Memory B cell (primary cell): ENCODE measurements at regions not wholly inside any gene's neighbourhood (a gene's known extent, or its start where the extent isn't known, plus 50 kb on each side); places are given as distances from the start of the nearest gene placed in this dataset.

Source experiments
- ATAC-seq: fragments of 150-1000 bp; cut with Tn5 transposase; 2 replicates; pipeline ENCODE4 v1.10.0; 2021; ENCODE audit warnings: low read depth, mild to moderate bottlenecking, moderate library complexity
- DNase-seq, 2 donors: peaks; one replicate each; pipeline ENCODE4 v3.0.0; 2022; ENCODE audit warnings: low spot score in 2 of 2
- H3K27ac Mint-ChIP-seq: one replicate; pipeline ENCODE4 v1.8.0; 2022; ENCODE audit warnings: mild to moderate bottlenecking, moderate library complexity, mixed read lengths
- H3K27me3 Mint-ChIP-seq: one replicate; pipeline ENCODE4 v1.8.0; 2022; ENCODE audit warnings: mixed read lengths
- H3K36me3 Mint-ChIP-seq: one replicate; pipeline ENCODE4 v1.8.0; 2022; ENCODE audit warnings: mild to moderate bottlenecking, mixed read lengths
- H3K4me1 Mint-ChIP-seq: one replicate; pipeline ENCODE4 v1.8.0; 2022; ENCODE audit warnings: mixed read lengths
- H3K4me3 Mint-ChIP-seq: one replicate; pipeline ENCODE4 v1.8.0; 2022; ENCODE audit warnings: mild to moderate bottlenecking, moderate library complexity, mixed read lengths
- H3K9me3 Mint-ChIP-seq: one replicate; pipeline ENCODE4 v1.8.0; 2022; ENCODE audit warnings: mixed read lengths

DNA sequence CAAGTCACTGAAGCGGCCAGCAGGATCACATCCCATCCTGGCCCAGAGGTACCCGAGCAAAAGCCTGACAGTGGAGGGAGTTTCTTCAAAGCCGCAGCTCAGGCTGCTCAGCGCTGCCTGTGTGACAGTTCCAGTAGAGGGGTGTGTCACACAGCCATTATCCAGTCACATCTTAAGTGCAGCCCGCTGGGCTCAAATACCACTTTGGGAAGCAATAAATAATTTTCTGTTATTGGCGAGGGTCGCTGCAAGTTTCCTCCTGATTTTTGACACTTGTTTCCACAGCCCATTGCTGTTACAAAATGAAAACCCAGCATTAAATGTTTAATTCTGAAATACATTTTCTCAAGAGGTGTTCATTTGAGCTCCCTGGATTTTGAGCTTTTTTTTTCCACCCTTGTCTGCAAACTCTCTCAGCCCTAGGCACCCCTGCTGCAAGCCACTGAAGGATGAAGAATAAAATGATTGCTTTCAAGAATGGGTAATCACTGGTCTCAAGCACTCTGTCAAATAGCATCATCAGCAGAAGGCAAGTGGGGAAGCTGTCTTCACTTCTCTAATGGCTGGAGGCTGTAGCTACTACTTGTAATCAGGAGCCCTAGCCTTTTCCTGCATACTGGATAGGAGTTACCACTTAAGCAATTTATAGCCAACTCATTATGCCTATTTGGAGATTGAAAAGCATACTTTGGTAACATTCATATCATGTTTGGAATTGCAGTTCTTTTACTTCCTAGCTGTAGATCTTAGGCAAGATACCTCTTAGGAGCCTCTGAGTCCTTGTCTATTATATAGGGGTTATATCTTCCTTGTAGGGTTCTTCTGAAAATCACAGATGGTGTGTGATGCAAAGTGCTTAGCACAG lies 373.7 kb downstream of the METTL15 start:
- Mint-ChIP-seq H3K4me3 (no peak overlapping the region), H3K4me1 (no peaks in the 10 kb centered on the region), H3K27ac (no peak overlapping the region), H3K36me3 (no peaks in the 10 kb centered on the region), H3K27me3 (no peaks in the 10 kb centered on the region), H3K9me3 (no peaks in the 10 kb centered on the region)
- ATAC-seq: no peak
- no peak for DNase-seq

DNA sequence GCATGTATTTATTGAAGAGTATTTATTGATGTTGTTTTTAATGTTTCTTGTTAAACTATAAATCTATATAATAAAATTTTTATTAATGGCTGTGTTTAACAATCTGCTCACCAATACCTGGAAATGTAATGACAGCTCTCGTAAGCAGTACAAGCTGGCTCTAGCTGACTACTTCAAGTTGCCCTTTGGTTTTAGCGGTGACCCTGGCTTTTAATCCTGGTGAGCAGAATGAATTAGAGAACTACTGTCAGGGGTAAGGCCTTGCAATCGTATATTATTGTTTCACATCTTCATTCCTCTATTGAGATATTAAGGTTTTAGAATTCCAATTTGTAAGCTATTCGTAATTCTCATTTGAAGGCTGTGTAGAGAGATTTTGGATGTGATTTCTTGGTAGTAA lies 372.2 kb downstream of the METTL15 start:
- no peaks in the 10 kb centered on the region for H3K36me3 Mint-ChIP-seq
- H3K27ac Mint-ChIP-seq: no peak overlapping the region
- no peak for ATAC-seq
- no peak overlapping the region for H3K4me3 Mint-ChIP-seq
- DNase-seq: no peak
- no peaks in the 10 kb centered on the region for H3K9me3 Mint-ChIP-seq
- H3K27me3 Mint-ChIP-seq: no peaks in the 10 kb centered on the region
- peaks cover 3% of the 10 kb centered on the region for H3K4me1 Mint-ChIP-seq

DNA sequence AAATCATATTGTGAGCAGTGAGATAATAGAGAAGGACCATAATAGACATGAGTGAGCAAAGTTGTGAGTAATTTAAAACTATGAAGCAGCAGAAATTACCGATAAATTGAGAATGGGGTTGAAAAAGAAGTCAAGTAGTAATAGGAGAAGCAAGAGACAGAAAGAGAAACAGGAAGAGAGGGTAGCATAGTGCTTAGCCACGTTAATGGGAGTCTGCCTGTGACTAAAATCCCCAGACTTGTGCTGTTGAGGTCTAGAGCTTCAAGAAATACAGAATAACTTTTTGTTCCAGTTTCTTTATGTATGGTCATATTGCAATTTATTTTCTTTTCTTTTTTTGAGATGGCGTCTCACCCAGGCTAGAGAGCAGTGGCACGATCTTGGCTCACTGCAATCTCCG lies 368.7 kb downstream of the METTL15 start:
- Mint-ChIP-seq H3K9me3 (no peaks in the 10 kb centered on the region), H3K4me3 (no peak overlapping the region), H3K27ac (no peak overlapping the region), H3K36me3 (no peaks in the 10 kb centered on the region), H3K27me3 (no peaks in the 10 kb centered on the region), H3K4me1 (peaks cover 3% of the 10 kb centered on the region)
- DNase-seq (no peak), ATAC-seq (no peak)

DNA sequence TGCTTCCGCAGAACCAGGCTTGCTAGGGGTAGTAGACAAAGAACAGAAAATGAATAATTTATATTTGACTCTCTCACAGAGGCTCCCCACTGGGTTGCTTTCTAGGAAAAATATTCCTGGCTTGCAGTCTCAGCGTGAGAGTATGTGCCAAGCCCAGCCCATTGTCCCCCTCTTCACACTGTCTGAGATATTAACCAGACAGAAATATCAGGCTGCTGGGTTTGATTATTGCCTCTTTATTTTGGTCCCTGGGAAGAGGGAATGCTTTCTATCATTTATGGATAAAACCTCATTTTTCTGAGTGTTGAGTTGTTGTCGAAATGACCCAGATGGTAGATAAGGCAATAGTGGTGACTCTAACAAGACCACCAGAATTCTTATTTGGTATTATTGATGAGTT lies 367.9 kb downstream of the METTL15 start:
- Mint-ChIP-seq H3K4me3 (no peak overlapping the region), H3K4me1 (peaks cover 3% of the 10 kb centered on the region), H3K27me3 (no peaks in the 10 kb centered on the region), H3K9me3 (no peaks in the 10 kb centered on the region), H3K36me3 (no peaks in the 10 kb centered on the region), H3K27ac (no peak overlapping the region)
- no peak for DNase-seq
- no peak for ATAC-seq

DNA sequence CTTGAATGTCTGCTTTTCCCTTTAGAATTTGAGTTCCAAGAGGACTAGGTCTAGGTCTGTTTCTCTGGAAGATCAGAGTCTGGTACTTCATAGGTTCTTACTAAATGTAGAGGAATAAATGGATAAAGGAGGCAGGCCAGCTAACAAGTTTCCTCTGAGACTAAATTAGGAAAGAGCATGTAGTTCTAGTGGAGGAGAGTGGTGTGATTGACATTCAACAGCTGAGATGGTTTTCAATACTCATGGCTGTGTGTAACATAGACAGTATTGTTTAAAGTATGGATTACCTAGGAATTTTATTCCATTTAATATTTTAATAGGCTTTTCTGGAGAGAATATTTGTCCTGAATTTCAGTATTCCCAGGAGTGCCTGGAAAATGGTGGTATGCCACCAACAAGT lies 364.7 kb downstream of the METTL15 start:
- Mint-ChIP-seq H3K27ac (no peak overlapping the region), H3K4me3 (no peak overlapping the region), H3K36me3 (no peaks in the 10 kb centered on the region), H3K9me3 (no peaks in the 10 kb centered on the region), H3K4me1 (peaks cover 3% of the 10 kb centered on the region), H3K27me3 (no peaks in the 10 kb centered on the region)
- ATAC-seq: no peak
- no peak for DNase-seq

DNA sequence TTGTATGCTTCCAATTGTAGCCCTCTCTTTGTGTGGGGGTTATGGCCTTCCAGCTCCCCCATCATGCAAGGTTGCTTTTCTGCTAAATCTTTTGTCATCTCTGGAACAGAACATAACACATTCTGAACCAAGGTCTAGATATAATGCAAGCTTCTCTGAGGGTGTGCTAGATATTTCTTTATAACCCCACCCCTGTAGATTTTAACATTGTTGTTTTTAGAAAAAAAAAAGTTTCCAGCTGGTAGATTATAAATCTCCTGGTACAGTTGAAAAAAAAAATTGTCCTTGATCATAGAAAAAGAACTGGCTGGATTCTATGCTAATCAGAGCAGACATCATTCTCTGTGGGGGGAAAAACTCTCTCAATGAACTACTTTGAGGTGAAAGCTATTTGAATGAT lies 363.3 kb downstream of the METTL15 start:
- ATAC-seq: no peak
- Mint-ChIP-seq H3K27me3 (no peaks in the 10 kb centered on the region), H3K9me3 (no peaks in the 10 kb centered on the region), H3K36me3 (no peaks in the 10 kb centered on the region), H3K4me1 (no peaks in the 10 kb centered on the region), H3K4me3 (no peak overlapping the region), H3K27ac (no peak overlapping the region)
- DNase-seq: no peak

DNA sequence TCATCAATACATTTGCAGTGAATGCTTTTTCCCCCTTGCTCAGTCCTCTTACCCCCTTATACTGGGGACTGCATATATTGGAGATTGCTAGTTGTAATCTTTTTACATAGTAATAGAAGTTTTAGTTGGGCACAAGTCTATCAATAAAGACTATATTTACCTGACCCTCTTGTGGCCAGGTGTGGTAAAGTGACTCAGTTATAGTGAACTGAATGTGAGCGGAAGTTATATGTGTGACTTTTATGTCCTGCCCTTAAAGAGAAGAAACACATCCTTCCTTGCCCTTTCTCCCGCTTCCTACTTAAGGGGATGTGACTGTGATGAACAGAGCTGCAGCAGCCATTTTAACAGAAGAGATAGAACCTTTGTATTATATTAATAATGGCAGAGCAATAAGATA lies 362.0 kb downstream of the METTL15 start:
- H3K4me3 Mint-ChIP-seq: no peak overlapping the region
- H3K27ac Mint-ChIP-seq: no peak overlapping the region
- no peaks in the 10 kb centered on the region for H3K36me3 Mint-ChIP-seq
- DNase-seq: no peak
- no peaks in the 10 kb centered on the region for H3K9me3 Mint-ChIP-seq
- no peak for ATAC-seq
- H3K4me1 Mint-ChIP-seq: no peaks in the 10 kb centered on the region
- H3K27me3 Mint-ChIP-seq: no peaks in the 10 kb centered on the region

DNA sequence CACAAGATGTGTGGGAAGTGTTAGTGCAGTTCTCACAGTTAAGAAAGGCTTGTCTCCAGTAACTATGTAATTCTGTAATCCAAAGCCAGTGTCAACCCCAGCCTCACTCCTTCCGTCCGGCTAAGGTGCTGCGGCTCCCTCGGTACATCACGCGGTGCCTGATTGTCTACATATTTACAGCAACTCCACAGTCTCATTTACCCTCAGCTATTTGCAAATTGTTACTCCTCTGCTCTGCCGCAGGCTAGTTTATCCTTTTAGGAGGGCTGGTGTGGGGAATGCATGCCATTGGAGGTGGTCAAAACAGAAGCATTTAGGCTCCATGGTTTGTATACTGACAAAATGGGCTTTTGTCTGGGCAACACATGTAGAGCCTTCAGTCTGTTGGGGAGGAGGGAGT lies 358.3 kb downstream of the METTL15 start:
- Mint-ChIP-seq H3K9me3 (no peaks in the 10 kb centered on the region), H3K27me3 (no peaks in the 10 kb centered on the region), H3K4me3 (no peak overlapping the region), H3K27ac (no peak overlapping the region), H3K36me3 (no peaks in the 10 kb centered on the region), H3K4me1 (no peaks in the 10 kb centered on the region)
- DNase-seq: no peak
- ATAC-seq: no peak

DNA sequence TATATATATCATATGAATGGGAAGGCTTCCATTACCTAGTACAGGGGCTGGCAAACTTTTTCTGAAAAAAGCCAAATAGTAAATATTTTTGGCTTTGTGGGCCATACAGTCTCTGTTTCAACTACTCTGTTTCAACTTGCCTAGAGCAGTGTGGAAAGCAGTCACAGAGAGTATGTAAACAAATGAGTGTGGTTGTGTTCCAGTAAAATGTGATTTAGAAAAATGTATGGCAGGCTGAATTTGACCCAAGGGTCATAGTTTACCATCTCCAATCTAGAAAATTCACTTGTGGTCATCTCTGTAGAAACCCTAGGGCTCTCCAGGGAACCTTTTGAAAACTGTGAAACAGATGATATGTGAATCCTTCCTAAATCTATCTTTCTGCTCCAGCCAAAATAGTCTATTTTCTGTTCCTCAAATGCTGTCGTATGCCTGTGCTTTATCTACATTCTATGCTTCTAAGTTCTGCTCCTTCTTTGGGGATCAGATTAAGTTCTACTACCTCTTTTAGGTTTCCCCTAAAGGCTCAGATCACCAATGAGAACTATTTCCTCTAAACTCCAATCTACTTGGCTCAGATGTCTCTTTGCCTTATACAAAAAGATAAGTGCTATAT lies 356.2 kb downstream of the METTL15 start:
- no peak overlapping the region for H3K4me3 Mint-ChIP-seq
- H3K9me3 Mint-ChIP-seq: no peaks in the 10 kb centered on the region
- H3K36me3 Mint-ChIP-seq: no peaks in the 10 kb centered on the region
- ATAC-seq (no peak), DNase-seq (no peak)
- H3K27me3 Mint-ChIP-seq: no peaks in the 10 kb centered on the region
- no peak overlapping the region for H3K27ac Mint-ChIP-seq
- H3K4me1 Mint-ChIP-seq: no peaks in the 10 kb centered on the region

DNA sequence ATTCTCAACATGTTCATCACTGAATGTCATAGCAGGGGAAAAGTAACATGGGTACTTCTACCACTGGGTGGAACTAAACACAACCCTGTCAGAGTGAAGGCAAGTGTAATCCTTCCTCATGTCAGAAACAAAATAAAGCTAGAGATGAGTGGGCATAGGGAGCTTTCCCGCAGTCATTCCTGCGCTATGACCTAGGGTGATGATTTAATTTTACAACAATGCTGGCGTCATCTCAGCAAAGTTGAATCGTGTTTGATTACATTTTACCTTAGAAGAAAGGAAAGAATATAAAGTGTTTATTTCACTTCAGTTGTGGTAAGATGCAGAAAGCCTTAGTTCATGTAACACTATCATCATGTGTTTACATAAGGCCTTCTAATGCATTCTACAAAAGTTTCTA lies 355.6 kb downstream of the METTL15 start:
- no peaks in the 10 kb centered on the region for H3K9me3 Mint-ChIP-seq
- no peaks in the 10 kb centered on the region for H3K36me3 Mint-ChIP-seq
- no peaks in the 10 kb centered on the region for H3K27me3 Mint-ChIP-seq
- no peaks in the 10 kb centered on the region for H3K4me1 Mint-ChIP-seq
- ATAC-seq (no peak), DNase-seq (no peak)
- no peak overlapping the region for H3K4me3 Mint-ChIP-seq
- no peak overlapping the region for H3K27ac Mint-ChIP-seq

DNA sequence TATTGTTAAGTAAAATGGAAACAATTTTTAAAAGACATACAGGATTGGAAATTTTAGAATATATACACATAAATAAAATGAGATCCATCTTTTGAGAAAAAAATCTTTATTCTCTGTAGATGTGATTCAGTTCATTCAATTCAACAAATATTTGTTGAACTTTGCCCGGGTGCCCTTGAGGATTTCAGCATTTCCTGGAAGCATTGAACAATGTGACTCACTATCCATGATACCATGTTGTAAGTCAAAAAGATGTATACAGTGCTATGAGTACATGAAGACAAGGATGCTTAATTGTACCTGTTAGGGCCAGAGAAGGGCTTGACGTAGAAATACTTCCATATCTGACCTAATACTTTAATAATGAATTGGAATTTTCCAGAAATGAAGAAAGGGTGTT lies 353.7 kb downstream of the METTL15 start:
- Mint-ChIP-seq H3K27me3 (no peaks in the 10 kb centered on the region), H3K4me1 (no peaks in the 10 kb centered on the region), H3K27ac (no peak overlapping the region), H3K36me3 (no peaks in the 10 kb centered on the region), H3K9me3 (no peaks in the 10 kb centered on the region), H3K4me3 (no peak overlapping the region)
- no peak for ATAC-seq
- DNase-seq: no peak

DNA sequence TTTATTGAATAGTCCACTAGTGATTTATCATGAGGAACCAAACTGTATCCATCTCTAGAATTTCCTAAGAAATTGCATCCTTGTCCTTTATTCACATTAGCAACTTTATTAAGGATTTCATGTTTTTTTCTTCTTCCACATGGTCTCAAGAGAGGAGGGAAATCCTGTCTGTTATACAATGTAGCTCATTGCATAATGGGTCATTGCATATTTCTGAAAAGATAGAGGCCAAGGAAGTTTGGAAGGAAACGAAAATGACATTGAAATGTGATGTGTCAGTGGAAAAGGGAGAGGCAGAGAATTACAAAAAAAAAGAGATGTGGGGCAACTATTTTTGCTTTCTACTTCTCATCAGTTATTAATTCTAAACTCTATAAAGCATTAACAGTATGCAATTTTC lies 353.1 kb downstream of the METTL15 start:
- no peaks in the 10 kb centered on the region for H3K36me3 Mint-ChIP-seq
- no peaks in the 10 kb centered on the region for H3K9me3 Mint-ChIP-seq
- no peaks in the 10 kb centered on the region for H3K4me1 Mint-ChIP-seq
- no peak overlapping the region for H3K4me3 Mint-ChIP-seq
- no peak for ATAC-seq
- no peaks in the 10 kb centered on the region for H3K27me3 Mint-ChIP-seq
- H3K27ac Mint-ChIP-seq: no peak overlapping the region
- no peak for DNase-seq

DNA sequence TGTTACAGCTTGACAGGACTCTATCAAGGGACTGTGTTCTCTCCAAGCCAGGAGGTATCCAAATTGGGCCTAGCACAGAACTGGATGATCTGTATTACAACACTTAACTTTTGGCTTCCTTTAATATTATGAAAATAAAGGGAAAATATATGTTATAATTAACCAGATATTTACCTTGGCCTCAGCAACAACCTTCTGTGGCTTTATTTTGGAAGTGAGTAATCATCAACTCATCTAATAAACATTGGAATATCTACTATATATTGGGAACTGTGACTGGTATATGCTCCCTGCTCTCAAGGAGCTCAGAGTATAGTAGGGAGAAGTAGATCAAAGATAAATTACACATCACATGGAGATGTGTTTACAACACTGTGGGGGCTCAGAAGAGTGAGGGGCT lies 352.2 kb downstream of the METTL15 start:
- Mint-ChIP-seq H3K27me3 (no peaks in the 10 kb centered on the region), H3K36me3 (no peaks in the 10 kb centered on the region), H3K4me3 (no peak overlapping the region), H3K9me3 (no peaks in the 10 kb centered on the region), H3K27ac (no peak overlapping the region), H3K4me1 (no peaks in the 10 kb centered on the region)
- DNase-seq (no peak), ATAC-seq (no peak)

DNA sequence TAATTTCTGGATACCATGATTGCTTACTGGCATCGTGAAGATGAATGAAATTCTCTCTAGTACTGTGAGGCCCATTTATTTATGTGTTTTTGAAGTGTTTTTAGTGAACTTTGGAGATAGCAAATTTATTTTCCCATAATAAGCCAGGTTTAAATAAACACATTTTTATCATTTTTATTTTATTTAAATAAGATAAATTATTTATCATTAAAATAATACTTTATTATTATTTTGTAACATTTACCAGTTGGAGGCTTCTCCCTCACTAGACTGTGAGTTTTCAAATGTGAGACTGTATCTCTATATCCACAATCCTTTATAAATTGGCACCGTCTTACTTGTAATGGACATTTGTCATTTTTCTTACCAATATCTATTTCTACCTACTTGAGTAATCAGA lies 351.7 kb downstream of the METTL15 start:
- no peak for ATAC-seq
- Mint-ChIP-seq H3K4me1 (no peaks in the 10 kb centered on the region), H3K27ac (no peak overlapping the region), H3K4me3 (no peak overlapping the region), H3K36me3 (no peaks in the 10 kb centered on the region), H3K27me3 (no peaks in the 10 kb centered on the region), H3K9me3 (no peaks in the 10 kb centered on the region)
- no peak for DNase-seq

DNA sequence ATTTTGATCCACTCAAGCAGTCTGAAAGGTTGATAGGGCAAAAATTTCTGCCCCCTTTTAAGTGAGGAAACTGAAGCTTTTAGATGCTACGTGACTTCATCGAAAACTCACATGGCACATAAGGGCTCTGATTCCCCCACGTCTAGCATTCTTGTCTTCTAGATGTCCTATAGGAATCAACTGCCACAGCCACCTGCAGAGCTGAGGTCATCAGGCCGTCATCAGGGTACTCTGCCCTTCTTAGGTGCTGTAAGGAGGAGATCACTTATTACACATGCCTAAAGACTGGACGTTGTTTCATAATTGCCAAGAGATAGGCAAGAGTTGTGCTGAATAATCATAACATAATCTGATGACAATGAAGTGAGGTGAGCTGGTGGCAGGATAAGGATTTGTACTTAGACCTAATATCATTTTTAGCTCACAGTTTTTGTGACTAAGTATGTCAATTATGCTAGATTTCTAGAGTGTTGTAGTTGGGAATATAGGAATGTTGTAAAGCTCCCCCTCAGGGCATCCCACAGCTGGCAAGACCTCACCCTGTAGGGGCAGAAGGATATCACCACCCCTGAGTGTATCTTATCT lies 349.4 kb downstream of the METTL15 start:
- no peak overlapping the region for H3K4me3 Mint-ChIP-seq
- H3K4me1 Mint-ChIP-seq: no peaks in the 10 kb centered on the region
- H3K36me3 Mint-ChIP-seq: no peaks in the 10 kb centered on the region
- ATAC-seq (no peak), DNase-seq (no peak)
- H3K27ac Mint-ChIP-seq: no peak overlapping the region
- H3K27me3 Mint-ChIP-seq: no peaks in the 10 kb centered on the region
- H3K9me3 Mint-ChIP-seq: no peaks in the 10 kb centered on the region
